GM21737 (cell line): ENCODE measurements at regions not wholly inside any gene's neighbourhood (a gene's known extent, or its start where the extent isn't known, plus 50 kb on each side); places are given as distances from the start of the nearest gene placed in this dataset.
"Not testable (repeated sequence)": the region's sequence is repeated elsewhere in the genome, so short reads cannot be mapped to it uniquely, and the experiment has no call there.

Experiments used
- ATAC-seq: cut with Tn5 transposase; IDR thresholded peaks from one replicate; pipeline ENCODE4 v1.9.1; 2021; ENCODE audit warnings: mild to moderate bottlenecking, moderate library complexity; ENCODE audit not compliant: unreplicated experiment

DNA sequence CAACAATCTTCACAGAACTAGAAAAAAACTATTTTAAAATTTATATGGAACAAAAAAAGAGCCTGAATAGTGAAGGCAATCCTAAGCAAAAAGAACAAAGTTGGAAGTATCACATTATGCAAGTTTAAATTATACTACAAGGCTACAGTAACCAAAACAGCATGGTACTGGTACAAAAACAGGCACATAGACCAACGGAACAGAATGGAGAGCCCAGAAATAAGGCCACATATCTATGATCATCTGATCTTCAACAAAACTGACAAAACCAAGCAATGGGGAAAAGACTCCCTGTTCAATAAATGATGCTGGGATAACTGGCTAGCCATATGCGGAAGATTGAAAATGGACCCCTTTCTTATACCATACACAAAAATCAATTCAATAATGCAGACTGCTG lies 74.4 kb upstream of the RTN4 start:
- not testable (repeated sequence) for ATAC-seq

DNA sequence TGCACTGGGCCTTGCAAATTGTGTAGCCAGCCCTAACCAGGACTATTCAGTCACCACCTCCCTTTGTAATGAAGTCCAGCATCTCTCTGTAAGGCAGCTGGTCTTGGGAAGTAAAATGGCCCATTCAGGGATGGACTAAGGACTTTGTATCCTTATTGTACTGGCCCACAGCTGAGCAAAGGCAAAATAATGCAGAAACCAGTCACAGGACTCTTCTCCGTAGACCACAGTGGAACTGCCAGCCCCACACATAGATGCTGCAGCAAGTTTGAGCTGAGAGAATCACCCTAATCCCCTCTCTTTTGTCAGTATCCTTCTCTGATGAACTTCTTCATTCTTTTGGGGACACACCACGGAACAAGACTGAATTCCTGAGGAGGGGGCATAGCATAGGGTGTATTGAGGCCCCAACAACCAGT lies 73.6 kb upstream of the RTN4 start:
- no peak for ATAC-seq

- ATAC-seq = no peak
These were observed 70.5 kb upstream of the RTN4 start for GRCh38 chr2:55120634-55121359.

DNA sequence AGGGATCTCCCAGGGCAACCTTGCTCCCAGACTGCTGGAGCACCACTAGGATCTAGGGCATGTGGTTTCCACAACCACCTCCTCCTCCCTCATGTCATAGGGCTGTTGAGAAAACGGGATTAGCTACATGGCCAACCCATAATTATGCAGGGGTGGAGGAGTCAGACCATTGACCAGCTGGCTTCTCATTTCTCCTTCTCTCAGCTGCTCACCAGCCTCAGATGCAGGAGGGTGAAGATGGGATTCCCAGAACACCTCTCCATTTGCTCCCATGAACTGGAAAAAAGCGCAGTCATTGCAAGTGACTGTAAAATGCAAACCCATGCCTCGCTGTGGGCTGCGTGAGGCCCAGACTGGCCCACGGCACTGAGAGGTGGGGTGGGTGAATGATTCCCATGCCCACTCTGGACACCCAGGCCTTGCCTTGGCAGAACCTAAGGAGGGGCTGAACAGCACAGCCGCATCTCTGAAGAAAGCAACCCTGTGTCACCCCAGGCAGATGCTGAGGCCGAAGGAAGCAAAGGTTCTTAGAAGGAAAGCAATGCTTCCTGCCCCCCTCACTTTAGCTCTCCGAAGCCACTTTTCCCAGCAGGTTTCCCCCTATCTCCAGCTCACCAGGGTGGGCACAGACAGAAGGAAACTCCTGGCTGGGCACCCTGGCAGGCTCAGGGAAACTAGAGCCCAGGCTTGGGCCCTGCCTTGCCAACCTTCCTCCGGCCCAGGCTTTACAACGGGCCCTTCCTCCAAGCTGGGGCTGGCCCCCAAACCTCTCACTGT lies 69.6 kb upstream of the RTN4 start:
- no peak for ATAC-seq

DNA sequence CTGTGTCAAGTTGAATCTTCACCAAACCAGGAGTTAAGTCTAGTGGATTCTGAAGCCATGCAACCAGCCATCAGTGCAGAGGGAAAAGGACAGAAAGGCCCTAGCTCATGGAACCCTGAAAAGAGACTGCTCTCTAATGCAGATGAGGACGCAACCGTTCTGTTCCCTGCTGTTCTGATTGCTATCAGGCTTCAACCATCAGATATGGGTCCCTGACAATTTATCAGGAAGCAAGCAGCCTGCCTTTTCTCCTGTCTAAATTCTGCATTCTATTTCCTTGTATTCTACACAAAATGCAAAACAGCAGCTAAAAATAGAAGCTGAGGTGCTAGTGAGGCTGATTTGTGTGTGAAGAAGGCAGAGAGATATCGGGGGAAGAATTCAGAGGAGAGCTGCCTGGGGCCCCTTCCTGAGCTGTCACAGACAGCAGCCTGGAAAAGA lies 68.4 kb upstream of the RTN4 start:
- ATAC-seq = no peak

- ATAC-seq = no peak
These were observed 66.7 kb upstream of the RTN4 start for GRCh38 chr2:55116966-55117365.

- no peak for ATAC-seq
These were observed 66.3 kb upstream of the RTN4 start for GRCh38 chr2:55116598-55116964.

DNA sequence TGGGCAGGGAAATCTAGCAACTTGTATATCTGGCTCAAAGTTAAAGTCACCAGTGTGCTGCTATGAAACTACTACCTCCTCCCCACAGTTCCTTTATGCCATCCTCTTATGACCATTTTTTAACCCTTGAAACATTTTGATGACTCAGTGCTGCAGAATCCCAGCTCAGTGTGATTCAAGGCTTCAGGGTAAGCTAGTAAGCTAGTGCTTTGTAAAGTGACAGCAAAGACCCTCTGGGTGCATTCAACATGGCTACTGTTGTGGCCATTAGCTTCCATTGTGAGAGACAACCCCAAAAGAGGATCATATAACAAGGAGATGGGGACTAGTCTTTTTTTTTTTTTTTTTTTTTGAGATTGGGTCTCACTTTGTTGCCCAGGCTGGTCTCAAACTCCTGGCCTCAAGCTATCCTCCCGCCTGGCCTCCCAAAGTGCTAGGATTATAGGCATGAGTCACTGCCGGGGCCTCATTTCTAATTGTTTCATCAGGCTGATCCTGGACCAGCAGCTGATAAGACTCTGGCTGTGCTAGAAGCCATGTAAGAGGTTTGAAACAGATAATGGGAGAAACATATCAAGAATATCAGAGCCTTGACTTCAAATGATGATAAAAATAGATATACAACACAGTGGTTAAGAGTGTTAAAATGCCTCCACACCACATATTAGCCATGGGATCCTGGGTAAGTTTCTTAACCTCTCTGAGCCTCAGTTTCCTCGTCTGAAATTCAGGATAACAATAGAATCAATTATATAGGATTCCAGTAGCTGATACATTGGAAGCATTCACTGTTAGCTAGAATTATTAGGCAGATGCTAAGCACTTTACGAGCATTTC lies 65.7 kb upstream of the RTN4 start:
- no peak for ATAC-seq

- ATAC-seq = no peak
These were observed 64.3 kb upstream of the RTN4 start for GRCh38 chr2:55114597-55114996.

DNA sequence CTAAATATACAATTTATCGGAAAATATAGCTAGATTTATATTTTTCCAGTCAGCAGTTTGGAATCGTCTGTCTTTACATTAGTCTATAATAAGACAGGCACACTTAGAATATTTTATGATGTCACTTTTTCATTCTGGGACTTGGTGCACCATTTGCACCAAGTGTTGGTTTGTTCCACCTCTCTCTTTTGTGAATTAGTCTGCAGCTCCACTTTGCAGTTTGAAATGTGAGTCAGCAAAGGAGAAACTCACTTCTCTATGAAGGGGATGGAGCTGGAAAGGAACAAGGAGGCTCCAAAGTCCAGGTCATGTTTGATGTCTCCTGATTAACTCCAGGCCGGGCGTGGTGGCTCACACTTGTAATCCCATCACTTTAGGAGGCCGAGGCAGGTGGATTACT lies 63.8 kb upstream of the RTN4 start:
- ATAC-seq = no peak

DNA sequence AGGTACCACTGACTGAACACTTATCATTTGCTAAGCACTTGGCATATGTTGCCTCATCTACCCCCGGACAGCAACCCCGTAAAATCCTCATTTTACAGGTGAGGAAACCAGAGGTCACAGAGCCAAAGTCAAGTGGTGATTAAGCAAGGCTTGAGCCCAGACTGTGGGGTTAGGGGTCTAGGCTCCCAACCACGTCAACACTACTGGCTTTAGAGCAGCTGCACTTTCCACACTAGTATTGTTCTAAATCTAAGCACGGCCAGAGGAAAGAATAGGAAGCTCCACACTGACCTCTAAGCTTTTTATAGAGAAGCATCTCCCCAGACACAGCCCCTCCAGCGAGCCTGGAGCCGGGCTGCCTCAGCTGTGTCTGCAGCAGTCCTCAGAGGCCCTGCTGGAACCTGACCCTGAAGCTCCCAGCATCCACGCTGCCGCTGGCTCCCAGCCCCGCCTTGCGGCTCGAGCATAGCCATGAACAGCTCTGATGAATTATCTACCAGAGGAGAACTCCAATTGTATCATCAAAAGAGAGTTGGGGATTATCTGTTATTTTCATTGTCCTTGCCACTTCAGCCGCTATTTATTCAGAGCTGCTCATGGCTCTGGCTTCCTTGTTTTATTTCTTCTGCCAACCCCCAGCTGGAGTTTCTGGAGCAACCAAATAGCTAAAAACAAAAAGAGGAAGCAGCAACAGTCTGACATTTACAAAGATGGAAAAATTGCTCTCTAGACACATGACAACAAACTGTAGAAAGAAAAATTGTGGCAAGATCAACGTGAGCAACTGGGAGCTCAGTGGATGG lies 62.2 kb upstream of the RTN4 start:
- no peak for ATAC-seq

DNA sequence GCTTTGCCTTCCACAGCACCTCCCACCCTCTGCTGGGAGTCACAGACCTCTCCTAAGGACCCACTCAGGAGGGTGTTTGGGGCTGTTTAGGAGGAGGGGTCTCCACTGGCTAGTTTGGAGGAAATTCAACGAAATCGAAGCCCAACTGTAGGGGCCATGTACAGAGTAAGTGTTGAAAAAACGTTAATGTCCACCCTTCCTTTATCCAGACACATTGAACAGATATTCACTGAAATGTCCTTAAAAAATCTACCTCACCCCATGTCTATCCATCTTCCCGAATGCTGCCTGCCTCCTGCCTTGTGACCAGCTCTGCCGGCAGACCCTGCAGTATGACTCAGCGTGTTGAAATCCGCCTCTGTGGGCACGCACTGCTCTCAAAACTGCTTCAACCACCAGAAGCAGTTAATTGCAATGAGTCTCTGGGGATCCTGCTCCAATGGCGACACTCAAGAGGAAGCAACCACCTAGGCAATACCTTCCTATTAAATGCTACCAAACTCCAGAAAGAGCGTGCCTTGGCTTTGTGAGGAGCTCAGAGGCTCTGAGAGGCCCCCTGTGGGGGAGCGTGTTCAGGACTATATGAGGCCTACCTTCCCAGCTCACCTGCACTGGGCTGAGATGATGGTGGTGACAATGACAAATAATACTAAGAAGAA lies 61.4 kb upstream of the RTN4 start:
- ATAC-seq = peak; percentile 58

- ATAC-seq = no peak
These were observed 60.9 kb upstream of the RTN4 start for GRCh38 chr2:55111230-55111569.

DNA sequence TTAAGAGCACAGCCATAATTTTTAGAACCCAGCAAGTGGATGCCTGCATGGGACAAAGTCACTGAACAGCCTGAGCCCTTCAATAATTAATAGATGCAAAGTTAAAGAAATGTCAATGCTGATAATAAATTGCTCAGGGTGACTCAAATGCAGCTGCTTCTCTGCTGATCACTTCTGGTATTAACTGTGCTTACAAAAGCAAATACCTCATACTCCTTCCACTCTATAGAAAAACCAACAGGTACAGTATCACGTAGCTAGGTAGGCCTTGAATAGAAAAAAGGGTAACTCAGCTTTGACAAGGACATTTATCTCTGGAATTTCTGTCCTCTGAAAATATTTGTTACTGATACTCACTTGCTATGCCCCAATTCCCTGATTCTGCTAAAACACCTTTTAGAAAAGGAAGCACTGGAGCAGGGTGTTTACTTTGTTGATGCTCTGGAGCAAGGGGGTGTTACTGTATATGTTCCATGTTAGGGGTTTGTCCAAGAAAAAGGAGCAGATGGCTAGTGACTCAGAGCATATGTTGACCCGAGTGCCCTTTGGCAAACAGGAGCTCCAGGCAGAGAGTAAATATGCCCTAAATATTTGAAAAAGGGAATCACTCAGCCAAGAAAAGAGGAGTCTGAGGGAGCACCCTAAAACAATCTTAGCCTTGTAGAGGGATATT lies 59.1 kb upstream of the RTN4 start:
- ATAC-seq = no peak

- ATAC-seq = no peak
These were observed 58.4 kb upstream of the RTN4 start for GRCh38 chr2:55108456-55109160.

GRCh38 chr2:55107436-55107835 lies 57.2 kb upstream of the RTN4 start:
- no peak for ATAC-seq

- ATAC-seq = no peak
These were observed 55.9 kb upstream of the RTN4 start for GRCh38 chr2:55106148-55106547.

- ATAC-seq = no peak
These were observed 55.2 kb upstream of the RTN4 start for GRCh38 chr2:55105456-55105855.

DNA sequence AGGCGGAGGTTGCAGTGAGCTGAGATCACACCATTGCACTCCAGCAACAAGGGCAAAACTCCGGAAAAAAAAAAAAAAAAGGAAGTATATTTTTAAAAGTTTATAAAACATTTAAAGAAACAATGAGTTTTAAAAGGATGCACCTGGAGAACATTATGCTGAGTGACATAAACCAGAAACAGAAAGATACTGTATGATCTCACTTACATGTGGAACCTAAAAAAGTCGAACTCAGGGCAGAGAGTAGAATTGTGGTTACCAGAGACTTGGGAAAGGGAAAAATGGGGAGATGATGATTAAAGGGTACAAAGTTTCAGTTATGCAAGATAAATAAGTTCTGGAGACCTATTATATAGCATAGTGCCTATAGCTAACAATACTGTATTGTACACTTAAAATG lies 52.8 kb upstream of the RTN4 start:
- ATAC-seq = no peak
